H54 (cell line): ENCODE measurements at regions not wholly inside any gene's neighbourhood (a gene's known extent, or its start where the extent isn't known, plus 50 kb on each side); places are given as distances from the start of the nearest gene placed in this dataset.

Experiments used
- DNase-seq: peaks from one replicate; pipeline ENCODE4 v3.0.0; 2011; ENCODE audit warnings: low spot score, mixed read lengths; ENCODE audit not compliant: insufficient read length
- FAIRE-seq: peaks from 3 replicates; lab custom pipeline; 2011; peaks lifted over from hg19 to GRCh38; lab: Jason Lieb, UNC
- POLR2A ChIP-seq: IDR thresholded peaks from 2 replicates; pipeline ENCODE4 v1.6.1; 2011; ENCODE audit warnings: low read depth, mild to moderate bottlenecking, low read length

GRCh38 chr5:88507261-88507660, 238.6 kb upstream of the TMEM161B start:
- FAIRE-seq = no peak
- no peak for TF ChIP-seq POLR2A
- DNase-seq = no peak

GRCh38 chr5:88503406-88503805, 234.8 kb upstream of the TMEM161B start:
- FAIRE-seq (no peak), DNase-seq (no peak)
- no peak for TF ChIP-seq POLR2A

- FAIRE-seq (no peak), DNase-seq (no peak)
- no peak for TF ChIP-seq POLR2A
These were observed 234.3 kb upstream of the TMEM161B start for GRCh38 chr5:88503041-88503345.

- DNase-seq (no peak), FAIRE-seq (no peak)
- TF ChIP-seq POLR2A = no peak
These were observed 233.8 kb upstream of the TMEM161B start for GRCh38 chr5:88502179-88503040.

- DNase-seq (no peak), FAIRE-seq (no peak)
- no peak for TF ChIP-seq POLR2A
These were observed 227.2 kb upstream of the TMEM161B start for GRCh38 chr5:88495810-88496209.

GRCh38 chr5:88490874-88491273, 222.2 kb upstream of the TMEM161B start:
- TF ChIP-seq POLR2A = no peak
- FAIRE-seq (no peak), DNase-seq (no peak)

- TF ChIP-seq POLR2A = no peak
- no peak for FAIRE-seq
- no peak for DNase-seq
These were observed 220.7 kb upstream of the TMEM161B start for GRCh38 chr5:88489364-88489763.

- TF ChIP-seq POLR2A = no peak
- DNase-seq = no peak
- FAIRE-seq = no peak
These were observed 219.9 kb upstream of the TMEM161B start for GRCh38 chr5:88488561-88488960.

- DNase-seq (no peak), FAIRE-seq (no peak)
- no peak for TF ChIP-seq POLR2A
These were observed 219.5 kb upstream of the TMEM161B start for GRCh38 chr5:88488130-88488529.

GRCh38 chr5:88487066-88487465, 218.4 kb upstream of the TMEM161B start:
- FAIRE-seq = no peak
- TF ChIP-seq POLR2A = no peak
- no peak for DNase-seq

GRCh38 chr5:88486431-88486830, 217.8 kb upstream of the TMEM161B start:
- FAIRE-seq (no peak), DNase-seq (no peak)
- TF ChIP-seq POLR2A = no peak

GRCh38 chr5:88485531-88485930, 216.9 kb upstream of the TMEM161B start:
- DNase-seq (no peak), FAIRE-seq (no peak)

GRCh38 chr5:88483964-88484672, 215.5 kb upstream of the TMEM161B start:
- FAIRE-seq = no peak

More at GRCh38 chr5:88485531-88485930, 216.9 kb upstream of the TMEM161B start:
- no peak for TF ChIP-seq POLR2A

GRCh38 chr5:88480801-88481499, 212.3 kb upstream of the TMEM161B start:
- FAIRE-seq (no peak), DNase-seq (no peak)
- no peak for TF ChIP-seq POLR2A

More at GRCh38 chr5:88483964-88484672, 215.5 kb upstream of the TMEM161B start:
- TF ChIP-seq POLR2A = no peak
- no peak for DNase-seq
